CD4-positive, alpha-beta T cell treated with Interleukin-4 for 4 hours (primary cell): ENCODE measurements at regions not wholly inside any gene's neighbourhood (a gene's known extent, or its start where the extent isn't known, plus 50 kb on each side); places are given as distances from the start of the nearest gene placed in this dataset.

Experiments used
- DNase-seq: peaks from one replicate; pipeline ENCODE4 v3.0.0-alpha.2; 2020

- DNase-seq = no peak
Observed at GRCh38 chr20:6483727-6484126, 283.8 kb upstream of the BMP2 start.

- no peak for DNase-seq
Observed at GRCh38 chr20:6482486-6482885, 285.0 kb upstream of the BMP2 start.

GRCh38 chr20:6480328-6481200, 286.9 kb upstream of the BMP2 start:
- DNase-seq = no peak

- no peak for DNase-seq
Observed at GRCh38 chr20:6473197-6473596, 294.3 kb upstream of the BMP2 start.

- no peak for DNase-seq
Observed at GRCh38 chr20:6471871-6472270, 295.6 kb upstream of the BMP2 start.

- no peak for DNase-seq
Observed at GRCh38 chr20:6471110-6471647, 296.3 kb upstream of the BMP2 start.

GRCh38 chr20:6469695-6470094, 297.8 kb upstream of the BMP2 start:
- no peak for DNase-seq

- no peak for DNase-seq
Observed at GRCh38 chr20:6468423-6469116, 298.9 kb upstream of the BMP2 start.

- DNase-seq = no peak
Observed at GRCh38 chr20:6467562-6467961, 299.9 kb upstream of the BMP2 start.

- DNase-seq = no peak
Observed at GRCh38 chr20:6466075-6466810, 301.2 kb upstream of the BMP2 start.

- no peak for DNase-seq
Observed at GRCh38 chr20:6450841-6451240, 316.6 kb upstream of the BMP2 start.

GRCh38 chr20:6440443-6440799, 317.6 kb upstream of the FERMT1 start:
- no peak for DNase-seq

GRCh38 chr20:6439737-6440442, 317.1 kb upstream of the FERMT1 start:
- DNase-seq = no peak

- DNase-seq = no peak
Observed at GRCh38 chr20:6434131-6434530, 311.3 kb upstream of the FERMT1 start.

GRCh38 chr20:6430381-6430780, 307.6 kb upstream of the FERMT1 start:
- no peak for DNase-seq

GRCh38 chr20:6426287-6426891, 303.6 kb upstream of the FERMT1 start:
- no peak for DNase-seq

GRCh38 chr20:6421321-6422248, 298.8 kb upstream of the FERMT1 start:
- no peak for DNase-seq

- DNase-seq = no peak
Observed at GRCh38 chr20:6420336-6420735, 297.5 kb upstream of the FERMT1 start.

- no peak for DNase-seq
Observed at GRCh38 chr20:6418732-6419131, 295.9 kb upstream of the FERMT1 start.

- no peak for DNase-seq
Observed at GRCh38 chr20:6416371-6416770, 293.5 kb upstream of the FERMT1 start.

- DNase-seq = no peak
Observed at GRCh38 chr20:6411651-6412050, 288.8 kb upstream of the FERMT1 start.
